GM21529 (cell line): ENCODE measurements at regions not wholly inside any gene's neighbourhood (a gene's known extent, or its start where the extent isn't known, plus 50 kb on each side); places are given as distances from the start of the nearest gene placed in this dataset.

ENCODE experiments used
- ATAC-seq: cut with Tn5 transposase; IDR thresholded peaks from one replicate; pipeline ENCODE4 v1.9.1; 2021; ENCODE audit not compliant: unreplicated experiment

- no peak for ATAC-seq
Observed at GRCh38 chr2:57759131-57759530, 287.5 kb upstream of the VRK2 start.

GRCh38 chr2:57759822-57760300 lies 286.7 kb upstream of the VRK2 start:
- ATAC-seq = peak; percentile 87

GRCh38 chr2:57760381-57760801 lies 286.2 kb upstream of the VRK2 start:
- ATAC-seq = peak; percentile 63

DNA sequence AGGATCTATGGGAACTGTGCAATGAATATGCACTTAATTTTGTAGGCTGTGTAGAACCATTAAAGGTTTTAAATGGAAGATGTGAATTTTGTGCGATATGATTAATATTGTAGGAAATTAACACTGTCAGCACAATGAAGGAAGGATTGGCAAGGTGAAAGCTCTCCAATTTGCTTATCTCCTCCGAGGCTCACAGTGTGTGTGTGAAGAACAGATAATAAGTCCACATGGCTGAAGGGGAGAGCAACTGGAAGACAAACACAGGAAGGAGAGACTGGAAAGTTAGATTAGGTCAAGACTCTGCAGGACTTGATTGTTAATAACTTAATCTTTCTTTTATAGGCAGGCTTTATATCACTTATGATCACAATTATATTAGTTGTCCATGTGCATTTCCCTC lies 269.7 kb upstream of the VRK2 start:
- no peak for ATAC-seq

DNA sequence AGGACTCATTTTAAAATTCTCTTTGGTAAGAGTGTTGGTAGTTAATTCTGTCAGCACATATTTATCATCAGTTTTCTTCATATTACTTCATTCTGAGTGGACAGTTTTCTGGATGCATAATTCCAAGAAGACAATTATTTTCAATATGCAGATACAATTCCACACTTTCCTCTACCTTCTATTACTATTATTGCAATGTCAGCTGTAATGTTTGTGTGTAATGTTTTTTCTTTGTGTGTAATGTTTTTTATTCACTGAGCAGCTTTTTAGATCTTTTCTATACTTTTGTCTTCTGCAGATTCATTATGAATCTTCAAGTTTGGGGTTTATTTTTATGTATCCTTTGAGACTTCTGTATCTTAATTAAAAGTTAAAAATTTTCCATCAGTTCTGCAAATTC lies 264.0 kb upstream of the VRK2 start:
- no peak for ATAC-seq

DNA sequence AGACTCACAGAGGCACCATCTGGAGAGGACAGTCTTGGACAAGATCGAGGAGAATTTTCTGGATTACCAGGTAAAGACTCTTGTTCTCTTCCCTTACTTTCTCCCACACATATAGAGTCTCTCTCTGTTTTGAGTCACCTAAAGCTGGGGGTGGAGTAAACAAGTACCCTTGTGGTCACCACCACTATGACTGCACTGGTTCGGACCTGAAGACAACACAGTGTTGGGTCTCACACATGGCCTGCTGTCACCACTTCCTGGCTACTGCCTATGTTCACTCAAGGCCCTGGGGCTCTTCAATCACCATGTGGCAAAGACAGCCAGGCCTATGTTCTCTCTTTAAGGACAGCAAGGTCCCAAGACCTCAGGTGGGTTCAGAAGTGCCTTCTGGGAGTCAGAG lies 253.3 kb upstream of the VRK2 start:
- ATAC-seq = no peak

GRCh38 chr2:57796527-57796926 lies 250.1 kb upstream of the VRK2 start:
- ATAC-seq = no peak

DNA sequence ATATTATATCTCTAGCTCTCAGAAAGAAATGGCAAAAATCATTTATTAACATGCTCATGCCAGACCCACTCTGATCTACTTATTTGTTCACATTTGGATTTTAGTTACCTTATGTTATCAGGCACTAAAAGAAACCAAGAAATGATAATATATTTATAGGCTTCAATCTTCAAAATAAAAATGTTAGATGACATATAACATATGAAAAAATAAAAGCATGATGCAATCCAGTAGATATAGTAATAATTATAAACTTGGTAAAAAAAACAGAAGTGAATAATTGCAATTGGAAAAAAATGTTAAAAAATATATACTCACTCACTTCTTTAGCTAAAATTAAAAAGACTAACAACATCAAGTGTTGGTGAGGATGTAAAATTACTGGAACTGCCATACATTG lies 248.3 kb upstream of the VRK2 start:
- ATAC-seq = no peak

DNA sequence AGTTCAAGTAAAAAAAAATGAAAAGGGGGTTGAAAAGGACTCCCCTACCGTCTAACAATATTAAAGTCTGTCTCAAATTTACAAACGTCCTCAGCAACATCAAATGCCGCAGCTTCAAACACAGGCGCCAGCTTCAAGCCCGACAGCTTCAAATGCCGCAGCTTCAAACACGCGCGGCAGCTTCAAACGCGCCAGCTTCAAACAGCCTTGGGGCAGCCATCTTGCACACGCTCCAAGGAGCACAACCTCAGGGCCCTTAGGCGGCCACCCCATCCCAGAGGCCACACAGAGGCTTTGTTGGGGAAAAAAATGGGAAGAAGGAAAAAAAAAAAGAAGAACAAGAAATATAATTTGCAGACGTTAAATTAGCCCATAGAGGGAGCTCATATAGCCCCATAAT lies 244.4 kb upstream of the VRK2 start:
- no peak for ATAC-seq

DNA sequence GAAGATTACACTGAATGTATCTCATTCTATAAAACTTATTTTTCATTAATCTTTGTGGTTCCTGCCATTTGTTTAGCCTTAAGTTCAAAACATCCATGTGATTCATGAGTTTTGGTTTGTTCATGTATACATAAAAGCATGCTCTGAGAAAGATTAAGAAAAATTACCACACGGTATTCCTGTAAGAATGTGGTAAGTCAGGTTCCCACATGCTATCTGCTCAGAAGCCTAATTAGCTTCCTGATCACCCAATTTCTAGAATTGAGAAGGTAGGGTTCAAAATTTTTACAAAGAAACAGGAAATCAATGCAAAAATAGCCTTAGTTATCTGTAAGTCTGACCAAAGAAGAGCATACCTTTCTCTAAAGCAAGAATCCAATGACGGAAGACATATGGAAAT lies 241.6 kb upstream of the VRK2 start:
- ATAC-seq = no peak

DNA sequence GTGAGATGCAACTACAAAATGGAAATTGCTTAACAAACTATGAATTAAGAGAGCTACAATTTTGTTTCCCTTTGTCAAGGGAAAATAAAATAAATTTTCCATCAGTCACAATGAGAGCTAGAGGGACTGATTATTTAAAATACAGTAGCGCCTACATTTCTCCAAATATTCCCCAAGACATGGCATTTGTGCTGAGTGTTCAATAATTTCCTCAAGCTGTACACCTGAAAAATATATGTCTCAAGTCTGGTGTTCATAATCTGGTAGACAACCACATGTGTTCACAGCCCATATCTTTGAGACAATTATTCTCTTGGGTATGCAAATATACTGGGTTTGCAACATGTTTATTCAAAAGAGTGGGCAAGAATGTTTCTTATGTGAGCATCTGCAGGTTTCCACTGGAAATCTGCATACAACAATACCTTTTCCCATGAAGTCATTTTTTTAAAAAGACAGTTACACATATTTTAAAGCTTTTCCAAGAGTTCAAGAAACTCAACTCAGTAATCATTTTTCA lies 240.1 kb upstream of the VRK2 start:
- no peak for ATAC-seq

- peak; percentile 97 for ATAC-seq
Observed at GRCh38 chr2:57809230-57809629, 237.4 kb upstream of the VRK2 start.

- no peak for ATAC-seq
Observed at GRCh38 chr2:57821088-57821487, 225.5 kb upstream of the VRK2 start.

- ATAC-seq = no peak
Observed at GRCh38 chr2:57828221-57828620, 218.4 kb upstream of the VRK2 start.

- no peak for ATAC-seq
Observed at GRCh38 chr2:57834666-57835065, 211.9 kb upstream of the VRK2 start.

- no peak for ATAC-seq
Observed at GRCh38 chr2:57842531-57842930, 204.1 kb upstream of the VRK2 start.

DNA sequence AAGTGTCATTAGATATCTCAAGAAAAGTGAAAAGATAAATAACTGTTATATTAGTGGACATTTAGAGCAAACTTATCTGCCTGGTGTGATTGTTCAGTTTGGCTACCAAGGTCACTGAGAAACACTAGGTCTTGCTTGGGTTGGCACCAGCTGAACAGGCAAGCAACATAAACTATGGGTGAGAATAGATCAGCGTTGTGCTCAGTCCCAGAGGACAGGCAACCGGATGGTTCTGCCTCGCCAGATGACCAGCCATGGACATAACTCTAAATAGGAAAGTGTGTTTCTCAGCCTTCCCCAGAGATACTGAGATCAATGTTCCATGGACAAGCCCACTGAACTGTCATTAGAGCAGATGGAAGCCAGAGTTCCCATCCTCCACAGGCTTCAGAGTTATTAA lies 203.4 kb upstream of the VRK2 start:
- ATAC-seq = no peak

DNA sequence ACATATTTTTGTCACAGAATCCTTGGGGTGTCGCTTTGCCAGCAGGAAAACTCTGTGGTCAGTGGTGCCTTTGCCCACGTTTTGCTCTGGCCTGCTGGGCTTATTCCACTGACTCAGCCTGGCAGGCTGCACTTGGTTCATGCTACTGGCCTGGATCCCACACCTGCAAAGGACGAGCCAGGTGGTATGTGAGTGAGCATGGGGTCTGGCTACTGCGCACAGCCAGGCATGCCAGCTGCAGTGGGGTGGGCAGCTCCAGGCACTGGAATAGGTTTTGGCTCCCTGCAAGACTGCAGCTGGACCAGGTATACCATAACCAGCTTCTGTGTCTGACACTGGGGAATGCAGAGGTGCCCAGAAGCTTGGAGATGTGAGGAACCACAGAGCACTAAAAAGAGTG lies 197.9 kb upstream of the VRK2 start:
- ATAC-seq = no peak

GRCh38 chr2:57849843-57850242 lies 196.8 kb upstream of the VRK2 start:
- no peak for ATAC-seq

- no peak for ATAC-seq
Observed at GRCh38 chr2:57850415-57851130, 196.0 kb upstream of the VRK2 start.

GRCh38 chr2:57855212-57855611 lies 191.4 kb upstream of the VRK2 start:
- no peak for ATAC-seq

GRCh38 chr2:57859755-57860154 lies 186.9 kb upstream of the VRK2 start:
- no peak for ATAC-seq

GRCh38 chr2:57862153-57862552 lies 184.5 kb upstream of the VRK2 start:
- ATAC-seq = no peak
